Trophoblast cell (in vitro differentiated cells and primary cell): ENCODE measurements at regions not wholly inside any gene's neighbourhood (a gene's known extent, or its start where the extent isn't known, plus 50 kb on each side); places are given as distances from the start of the nearest gene placed in this dataset.
A peak's percentile ranks its signal among the peaks of the same experiment; 100 is the strongest.

ENCODE experiments used
- DNase-seq, 2 donors: peaks; one replicate each; pipeline ENCODE4 v3.0.0-alpha.2; 2016
- H2AFZ ChIP-seq: 2 replicates; pipeline ENCODE4 v1.6.1; 2013; ENCODE audit warnings: low read length, moderate library complexity, mild to moderate bottlenecking; ENCODE audit not compliant: insufficient read depth, poor library complexity
- H2AK5ac ChIP-seq: 2 replicates; pipeline ENCODE4 v1.6.1; 2013; ENCODE audit warnings: mild to moderate bottlenecking, low read length
- H2BK120ac ChIP-seq: 2 replicates; pipeline ENCODE4 v1.6.1; 2013; ENCODE audit warnings: low read length, mild to moderate bottlenecking, moderate library complexity; ENCODE audit not compliant: insufficient read depth, poor library complexity
- H2BK12ac ChIP-seq: 2 replicates; pipeline ENCODE4 v1.6.1; 2013; ENCODE audit warnings: mild to moderate bottlenecking, low read length, moderate library complexity
- H2BK5ac ChIP-seq: 2 replicates; pipeline ENCODE4 v1.6.1; 2013; ENCODE audit warnings: low read length, low read depth, moderate library complexity, mild to moderate bottlenecking; ENCODE audit not compliant: poor library complexity
- H3K14ac ChIP-seq: 2 replicates; pipeline ENCODE4 v1.6.1; 2013; ENCODE audit warnings: mild to moderate bottlenecking, low read length
- H3K18ac ChIP-seq: 2 replicates; pipeline ENCODE4 v1.6.1; 2013; ENCODE audit warnings: mild to moderate bottlenecking, low read length
- H3K23ac ChIP-seq: 2 replicates; pipeline ENCODE4 v1.6.1; 2013; ENCODE audit warnings: low read length
- H3K27ac ChIP-seq: 2 replicates; pipeline ENCODE4 v1.5.1; 2013; ENCODE audit warnings: low read depth, mild to moderate bottlenecking, inconsistent platforms, low read length, moderate library complexity
- H3K27me3 ChIP-seq: 2 replicates; pipeline ENCODE4 v1.6.1; 2013; ENCODE audit warnings: inconsistent platforms, mild to moderate bottlenecking, low read length, moderate library complexity; ENCODE audit not compliant: insufficient read depth
- H3K36me3 ChIP-seq, 2 experiments: 1 replicate in 1 of 2; 2 replicates in 1 of 2; pipeline ENCODE4 v1.6.1; 2013; ENCODE audit warnings: low read length in 2 of 2, mild to moderate bottlenecking in 2 of 2, moderate library complexity in 1 of 2; ENCODE audit not compliant: insufficient read depth in 2 of 2, control insufficient read depth in 1 of 2
- H3K4ac ChIP-seq: 2 replicates; pipeline ENCODE4 v1.6.1; 2013; ENCODE audit warnings: low read depth, mild to moderate bottlenecking, low read length, moderate library complexity
- H3K4me1 ChIP-seq, 2 experiments: 1 replicate in 1 of 2; 2 replicates in 1 of 2; pipeline ENCODE4 v1.6.1; 2013; ENCODE audit warnings: low read length in 2 of 2, mild to moderate bottlenecking in 2 of 2, moderate library complexity in 1 of 2; ENCODE audit not compliant: insufficient read depth in 2 of 2, control insufficient read depth in 1 of 2
- H3K4me2 ChIP-seq: 2 replicates; pipeline ENCODE4 v1.6.1; 2013; ENCODE audit warnings: inconsistent platforms, mild to moderate bottlenecking, low read length, moderate library complexity
- H3K4me3 ChIP-seq: 2 replicates; pipeline ENCODE4 v1.5.1; 2013; ENCODE audit warnings: mild to moderate bottlenecking, low read depth, low read length, inconsistent platforms
- H3K79me1 ChIP-seq: one replicate; pipeline ENCODE4 v1.6.1; 2013; ENCODE audit warnings: low read length
- H3K79me2 ChIP-seq: 2 replicates; pipeline ENCODE4 v1.6.1; 2013; ENCODE audit warnings: low read length, mild to moderate bottlenecking; ENCODE audit not compliant: control insufficient read depth, insufficient read depth, poor library complexity
- H3K9ac ChIP-seq: 2 replicates; pipeline ENCODE4 v1.6.1; 2013; ENCODE audit warnings: mild to moderate bottlenecking, low read length
- H3K9me3 ChIP-seq: 2 replicates; pipeline ENCODE4 v1.6.1; 2013; ENCODE audit warnings: low read depth, mild to moderate bottlenecking, control low read depth, inconsistent platforms, low read length; ENCODE audit not compliant: insufficient read depth
- H4K12ac ChIP-seq: 2 replicates; pipeline ENCODE4 v1.6.1; 2013; ENCODE audit warnings: low read depth, mild to moderate bottlenecking, low read length, moderate library complexity
- H4K8ac ChIP-seq: 2 replicates; pipeline ENCODE4 v1.6.1; 2013; ENCODE audit warnings: low read depth, mild to moderate bottlenecking, low read length, moderate library complexity
- H4K91ac ChIP-seq: one replicate; pipeline ENCODE4 v1.6.1; 2013; ENCODE audit warnings: low read depth, mild to moderate bottlenecking, low read length, moderate library complexity
- WGBS: extraction: QIAGEN DNeasy Blood & Tissue Kit; methylation state at CpG from one replicate; pipeline ENCODE4 v1.1.7; 2013; ENCODE audit warnings: missing lambda C conversion rate; ENCODE audit not compliant: insufficient read length, insufficient coverage; ENCODE audit errors: extremely low coverage; 5-methylcytosine and 5-hydroxymethylcytosine counted together

DNA sequence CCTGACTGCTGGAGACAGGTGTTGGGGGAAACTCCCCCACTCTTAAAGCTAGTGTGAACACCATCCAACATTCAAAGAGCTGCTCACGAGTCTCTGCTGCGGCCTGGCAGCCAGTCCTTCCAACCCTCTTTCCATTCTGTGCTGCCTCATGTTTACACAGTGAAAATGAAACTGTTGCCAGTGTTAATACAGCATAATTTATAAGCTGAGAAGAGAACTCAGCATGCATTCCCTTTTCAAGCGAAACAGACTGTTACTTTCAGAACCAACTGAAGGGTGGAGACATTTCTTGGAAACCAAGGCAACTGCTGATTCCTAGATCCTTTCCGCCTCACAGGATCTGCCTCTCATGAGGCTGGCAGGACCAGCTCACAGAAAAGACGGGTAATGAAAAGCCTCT, 533.8 kb upstream of the ID4 start:
- Histone ChIP-seq H3K4me1 (no peaks in the 10 kb centered on the region), H2BK5ac (no peak overlapping the region), H3K9ac (no peak overlapping the region), H4K91ac (no peak overlapping the region), H3K4me2 (no peak overlapping the region), H2AFZ (no peak overlapping the region), H3K9me3 (no peaks in the 10 kb centered on the region), H3K36me3 (no peaks in the 10 kb centered on the region), H3K23ac (no peak overlapping the region), H2BK120ac (peak overlapping the region; percentile 22), H3K4me3 (no peak overlapping the region), H4K12ac (no peak overlapping the region), H3K79me1 (no peaks in the 10 kb centered on the region), H3K27ac (no peak overlapping the region), H3K14ac (no peak overlapping the region), H2BK12ac (no peak overlapping the region), H2AK5ac (no peak overlapping the region), H3K27me3 (no peaks in the 10 kb centered on the region), H3K79me2 (no peaks in the 10 kb centered on the region), H3K4ac (no peak overlapping the region), H4K8ac (no peak overlapping the region), H3K18ac (no peak overlapping the region)
- WGBS, result no CpG with 5 or more reads among the region's 5 CpGs
- no peak for DNase-seq

DNA sequence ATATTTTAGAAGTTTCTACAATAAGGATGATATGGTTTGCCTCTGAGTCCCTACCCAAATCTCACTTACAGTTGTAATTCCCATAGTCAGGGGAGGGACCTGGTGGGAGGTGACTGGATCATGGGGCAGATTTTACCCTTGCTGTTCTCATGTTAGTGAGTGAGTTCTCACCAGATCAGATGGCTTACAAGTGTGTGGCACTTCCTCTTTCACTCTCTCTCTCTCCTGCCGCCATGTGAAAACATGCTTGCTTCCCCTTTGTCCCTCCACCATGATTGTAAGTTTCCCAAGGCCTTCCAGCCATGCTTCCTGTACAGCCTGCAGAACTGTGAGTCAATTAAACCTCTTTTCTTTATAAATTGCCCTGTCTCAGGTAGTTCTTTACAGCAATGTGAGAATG, 527.5 kb upstream of the ID4 start:
- no peak overlapping the region for H4K12ac ChIP-seq
- DNase-seq, result no peak
- no peak overlapping the region for H3K23ac ChIP-seq

DNA sequence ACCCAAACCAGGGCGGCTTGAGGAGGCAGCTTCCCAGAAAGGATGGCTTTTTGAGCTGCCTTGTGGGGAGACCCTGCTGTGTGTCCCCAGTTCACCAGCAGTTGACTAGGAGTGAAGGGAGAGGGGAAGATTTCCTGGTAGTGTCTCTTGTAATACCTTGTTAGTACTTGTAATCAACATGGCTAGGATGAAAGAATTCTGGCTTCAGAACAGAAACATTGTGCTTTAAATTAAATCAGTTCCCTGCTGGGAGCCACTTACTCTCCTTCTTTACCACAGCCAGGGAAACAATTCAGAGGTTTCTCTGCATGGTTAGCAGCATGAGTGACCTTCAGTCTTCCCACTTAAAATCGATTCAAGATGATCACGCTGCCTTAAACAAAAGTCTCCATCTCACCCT, 525.4 kb upstream of the ID4 start:
- no peak overlapping the region for H2AFZ ChIP-seq
- no peak overlapping the region for H3K4ac ChIP-seq
- no peak overlapping the region for H4K91ac ChIP-seq
- peaks cover 4 to 5% of the 10 kb centered on the region in 2 experiments for H3K4me1 ChIP-seq
- no peaks in the 10 kb centered on the region for H3K27me3 ChIP-seq
- H3K4me2 ChIP-seq, result no peak overlapping the region
- no peak overlapping the region for H2BK5ac ChIP-seq
- H4K12ac ChIP-seq, result no peak overlapping the region
- no peaks in the 10 kb centered on the region for H3K79me1 ChIP-seq
- H3K23ac ChIP-seq, result no peak overlapping the region
- H3K9ac ChIP-seq, result no peak overlapping the region
- H4K8ac ChIP-seq, result no peak overlapping the region
- H3K4me3 ChIP-seq, result no peak overlapping the region
- H3K36me3 ChIP-seq, result no peaks in the 10 kb centered on the region
- no CpG with 5 or more reads among the region's 3 CpGs for WGBS
- H3K18ac ChIP-seq, result no peak overlapping the region
- H3K9me3 ChIP-seq, result no peaks in the 10 kb centered on the region
- H2BK120ac ChIP-seq, result no peak overlapping the region
- no peak overlapping the region for H3K14ac ChIP-seq
- no peak for DNase-seq
- H2AK5ac ChIP-seq, result no peak overlapping the region
- no peak overlapping the region for H2BK12ac ChIP-seq
- H3K79me2 ChIP-seq, result no peaks in the 10 kb centered on the region
- no peak overlapping the region for H3K27ac ChIP-seq

More for the DNA sequence above, 527.5 kb upstream of the ID4 start:
- H3K4me3 ChIP-seq, result no peak overlapping the region
- no peak overlapping the region for H3K18ac ChIP-seq
- no peak overlapping the region for H3K9ac ChIP-seq
- no peak overlapping the region for H2AFZ ChIP-seq
- no CpG with 5 or more reads among the region's 1 CpG for WGBS
- no peak overlapping the region for H3K4me2 ChIP-seq
- H3K36me3 ChIP-seq, result no peaks in the 10 kb centered on the region
- H3K27ac ChIP-seq, result no peak overlapping the region
- H3K79me1 ChIP-seq, result no peaks in the 10 kb centered on the region
- peaks cover 4 to 5% of the 10 kb centered on the region in 2 experiments for H3K4me1 ChIP-seq
- H3K9me3 ChIP-seq, result no peaks in the 10 kb centered on the region
- no peak overlapping the region for H3K14ac ChIP-seq
- no peak overlapping the region for H2BK12ac ChIP-seq
- no peak overlapping the region for H4K91ac ChIP-seq
- H3K4ac ChIP-seq, result no peak overlapping the region
- no peak overlapping the region for H2BK5ac ChIP-seq
- H3K27me3 ChIP-seq, result no peaks in the 10 kb centered on the region
- H4K8ac ChIP-seq, result no peak overlapping the region
- H2AK5ac ChIP-seq, result no peak overlapping the region
- H3K79me2 ChIP-seq, result no peaks in the 10 kb centered on the region
- H2BK120ac ChIP-seq, result no peak overlapping the region

DNA sequence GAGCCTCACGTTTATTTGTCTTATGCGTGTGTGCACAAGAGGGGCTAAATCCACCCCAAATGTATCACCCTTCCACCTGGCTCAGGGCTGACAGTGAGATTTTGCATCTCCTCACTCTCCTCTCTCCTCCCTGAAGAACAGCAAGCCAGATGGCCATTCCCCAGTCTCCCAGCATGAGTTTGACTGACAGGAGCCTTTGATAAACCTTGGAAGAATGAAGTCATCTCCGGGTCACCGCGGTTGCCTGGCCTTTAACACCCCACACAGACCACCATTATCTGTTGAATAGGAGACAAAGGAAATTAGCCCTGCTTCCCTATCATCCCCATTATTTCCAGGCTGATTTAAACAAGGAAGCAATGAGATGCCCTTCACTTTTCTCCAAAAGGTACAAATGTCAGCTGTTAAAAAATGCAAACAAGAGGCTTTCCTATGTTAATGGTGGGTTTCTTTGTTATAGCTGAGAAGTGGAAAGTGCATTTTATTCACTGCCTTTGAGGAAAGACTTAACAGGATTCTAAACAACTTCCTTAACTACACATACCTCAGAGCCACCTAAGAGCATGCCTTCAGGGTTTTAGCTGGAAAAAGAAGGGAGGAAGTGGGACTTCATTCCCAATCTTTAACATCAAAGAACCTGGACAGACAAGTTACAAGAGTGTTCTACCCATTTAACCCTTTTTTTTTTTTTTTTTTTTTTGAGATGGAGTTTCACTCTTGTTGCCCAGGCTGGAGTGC, 524.8 kb upstream of the ID4 start:
- H2BK5ac ChIP-seq, result no peak overlapping the region
- no peak overlapping the region for H3K18ac ChIP-seq
- H3K4me2 ChIP-seq, result no peak overlapping the region
- no peak for DNase-seq
- no peak overlapping the region for H3K27ac ChIP-seq
- no peak overlapping the region for H3K14ac ChIP-seq
- H3K79me1 ChIP-seq, result no peaks in the 10 kb centered on the region
- no peak overlapping the region for H3K23ac ChIP-seq
- H2BK120ac ChIP-seq, result no peak overlapping the region
- H3K4me3 ChIP-seq, result no peak overlapping the region
- no peaks in the 10 kb centered on the region for H3K27me3 ChIP-seq
- no peak overlapping the region for H2AFZ ChIP-seq
- no peak overlapping the region for H2AK5ac ChIP-seq
- H3K4ac ChIP-seq, result no peak overlapping the region
- no peaks in the 10 kb centered on the region for H3K9me3 ChIP-seq
- no peak overlapping the region for H4K8ac ChIP-seq
- no peak overlapping the region for H3K9ac ChIP-seq
- H2BK12ac ChIP-seq, result no peak overlapping the region
- no peak overlapping the region for H4K12ac ChIP-seq
- H3K79me2 ChIP-seq, result no peaks in the 10 kb centered on the region
- H4K91ac ChIP-seq, result no peak overlapping the region
- H3K36me3 ChIP-seq, result no peaks in the 10 kb centered on the region
- H3K4me1 ChIP-seq, result peaks cover 4 to 5% of the 10 kb centered on the region in 2 experiments
- no CpG with 5 or more reads among the region's 5 CpGs for WGBS
